K562 (cell line): ENCODE measurements at regions not wholly inside any gene's neighbourhood (a gene's known extent, or its start where the extent isn't known, plus 50 kb on each side); places are given as distances from the start of the nearest gene placed in this dataset.

Experiments used
- MCM3 ChIP-seq: fragments of 450-650 bp; IDR thresholded peaks from 2 replicates; pipeline ENCODE4 v1.6.1; 2016
- NFYB ChIP-seq: IDR thresholded peaks from 2 replicates; pipeline ENCODE4 v1.6.1; 2011; ENCODE audit warnings: mild to moderate bottlenecking, moderate library complexity; ENCODE audit not compliant: insufficient read length; ENCODE audit errors: extremely low read depth
- TF ChIP-seq, protein P1 (sequence below), 2 experiments: fragments of 450-650 bp in 1 of 2; sonication (generic) in 1 of 2; formaldehyde crosslinking in 1 of 2; IDR thresholded peaks; 2 replicates each; pipeline versions ENCODE4 v1.7.1 to v1.9.0; 2016 to 2022; ENCODE audit warnings: inconsistent platforms in 1 of 2, mild to moderate bottlenecking in 1 of 2, missing genetic modification reagents in 1 of 2

DNA sequence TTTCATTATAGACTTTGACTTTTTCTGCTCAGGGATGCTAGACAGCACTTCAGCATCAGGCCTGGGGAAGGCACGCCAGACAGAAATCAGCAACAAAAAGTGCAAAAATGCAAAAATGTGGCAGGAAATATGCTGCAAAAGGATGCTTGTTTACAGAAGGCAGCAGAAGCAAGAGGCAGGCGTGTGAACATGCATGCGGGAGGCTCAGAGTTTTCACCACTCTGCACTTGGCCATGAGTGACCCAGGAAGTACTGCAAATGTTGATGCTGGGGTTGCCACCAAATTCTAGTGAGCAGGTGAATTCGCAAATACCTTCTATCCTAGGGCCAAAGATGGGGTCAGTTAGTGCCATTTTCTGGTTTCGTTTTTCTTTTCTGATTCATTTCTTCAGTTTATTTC is 55.5 kb upstream of the ALKAL2 start (continued):
- TF ChIP-seq, protein P1, sequence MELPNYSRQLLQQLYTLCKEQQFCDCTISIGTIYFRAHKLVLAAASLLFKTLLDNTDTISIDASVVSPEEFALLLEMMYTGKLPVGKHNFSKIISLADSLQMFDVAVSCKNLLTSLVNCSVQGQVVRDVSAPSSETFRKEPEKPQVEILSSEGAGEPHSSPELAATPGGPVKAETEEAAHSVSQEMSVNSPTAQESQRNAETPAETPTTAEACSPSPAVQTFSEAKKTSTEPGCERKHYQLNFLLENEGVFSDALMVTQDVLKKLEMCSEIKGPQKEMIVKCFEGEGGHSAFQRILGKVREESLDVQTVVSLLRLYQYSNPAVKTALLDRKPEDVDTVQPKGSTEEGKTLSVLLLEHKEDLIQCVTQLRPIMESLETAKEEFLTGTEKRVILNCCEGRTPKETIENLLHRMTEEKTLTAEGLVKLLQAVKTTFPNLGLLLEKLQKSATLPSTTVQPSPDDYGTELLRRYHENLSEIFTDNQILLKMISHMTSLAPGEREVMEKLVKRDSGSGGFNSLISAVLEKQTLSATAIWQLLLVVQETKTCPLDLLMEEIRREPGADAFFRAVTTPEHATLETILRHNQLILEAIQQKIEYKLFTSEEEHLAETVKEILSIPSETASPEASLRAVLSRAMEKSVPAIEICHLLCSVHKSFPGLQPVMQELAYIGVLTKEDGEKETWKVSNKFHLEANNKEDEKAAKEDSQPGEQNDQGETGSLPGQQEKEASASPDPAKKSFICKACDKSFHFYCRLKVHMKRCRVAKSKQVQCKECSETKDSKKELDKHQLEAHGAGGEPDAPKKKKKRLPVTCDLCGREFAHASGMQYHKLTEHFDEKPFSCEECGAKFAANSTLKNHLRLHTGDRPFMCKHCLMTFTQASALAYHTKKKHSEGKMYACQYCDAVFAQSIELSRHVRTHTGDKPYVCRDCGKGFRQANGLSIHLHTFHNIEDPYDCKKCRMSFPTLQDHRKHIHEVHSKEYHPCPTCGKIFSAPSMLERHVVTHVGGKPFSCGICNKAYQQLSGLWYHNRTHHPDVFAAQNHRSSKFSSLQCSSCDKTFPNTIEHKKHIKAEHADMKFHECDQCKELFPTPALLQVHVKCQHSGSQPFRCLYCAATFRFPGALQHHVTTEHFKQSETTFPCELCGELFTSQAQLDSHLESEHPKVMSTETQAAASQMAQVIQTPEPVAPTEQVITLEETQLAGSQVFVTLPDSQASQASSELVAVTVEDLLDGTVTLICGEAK (IDR thresholded peaks at IDR 0.05), result no peak
- TF ChIP-seq, protein P1 (CRISPR knock-in tag; IDR thresholded peaks at IDR 0.05), result no peak
- TF ChIP-seq MCM3 (no peak), NFYB (no peak)
